IPS-NIHi7 (cell line): ENCODE measurements at regions not wholly inside any gene's neighbourhood (a gene's known extent, or its start where the extent isn't known, plus 50 kb on each side); places are given as distances from the start of the nearest gene placed in this dataset.

Experiments
- DNase-seq: peaks from one replicate; pipeline ENCODE4 v3.0.0; 2012; ENCODE audit warnings: mixed read lengths; ENCODE audit errors: extremely low spot score

DNA sequence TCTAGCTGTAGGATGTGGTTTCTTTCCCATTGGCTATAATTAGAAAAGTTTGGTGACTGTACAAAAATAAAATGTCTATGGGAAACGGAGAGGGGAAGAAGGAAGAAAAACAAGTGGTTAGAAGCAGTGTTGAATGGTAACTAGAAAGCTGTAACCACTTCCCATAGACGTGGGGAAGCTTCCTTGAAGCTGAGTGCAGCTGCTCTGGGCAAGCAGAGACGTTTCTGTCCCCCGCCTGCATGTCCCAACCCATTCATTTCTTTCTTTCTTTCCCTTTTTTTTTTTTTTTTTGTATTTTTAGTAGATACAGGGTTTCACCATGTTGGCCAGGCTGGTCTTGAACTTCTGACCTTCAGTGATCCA, 367.8 kb upstream of the HS6ST1 start:
- DNase-seq: no peak

GRCh38 chr2:128686881-128687555, 368.4 kb upstream of the HS6ST1 start:
- no peak for DNase-seq

DNA sequence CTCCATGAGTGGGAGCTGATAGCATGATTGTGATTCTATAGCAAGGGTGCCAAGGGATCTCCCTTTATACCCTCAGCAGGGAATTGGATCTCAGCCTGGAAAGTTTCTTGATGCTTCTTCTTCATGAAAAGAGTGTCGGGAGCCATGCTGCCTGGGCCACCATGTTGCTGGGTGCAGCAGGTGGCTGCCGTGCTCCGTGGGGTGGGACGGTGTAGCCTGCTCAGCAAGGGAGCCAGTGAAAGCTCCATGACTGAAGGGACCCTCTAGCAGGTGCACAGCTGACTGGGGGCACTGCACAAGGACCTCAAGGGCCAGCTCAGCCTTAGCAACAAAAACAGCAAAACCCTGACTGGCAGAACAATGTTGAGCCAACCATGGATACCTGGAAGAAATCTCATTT, 368.9 kb upstream of the HS6ST1 start:
- no peak for DNase-seq

- no peak for DNase-seq
Observed at GRCh38 chr2:128689971-128690370, 371.3 kb upstream of the HS6ST1 start.

DNA sequence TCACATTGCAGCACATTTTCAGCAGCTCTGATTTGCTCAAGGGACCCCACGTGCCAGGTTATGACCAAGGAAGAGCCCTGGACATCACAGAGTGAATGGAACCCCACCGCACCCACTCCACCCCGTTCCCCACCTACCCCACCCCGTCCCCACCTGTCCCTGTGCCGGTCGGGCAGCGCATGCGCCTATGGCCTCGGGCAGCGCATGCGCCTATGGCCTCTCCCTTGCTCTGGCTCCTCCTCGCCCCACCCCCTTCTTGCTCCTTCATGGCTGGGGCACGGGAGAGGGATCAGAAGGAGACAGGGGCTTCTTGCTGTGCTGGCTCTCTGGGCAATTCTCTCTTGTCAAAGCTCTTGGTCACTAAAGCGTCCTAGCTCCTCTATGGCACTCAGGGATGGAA, 371.8 kb upstream of the HS6ST1 start:
- no peak for DNase-seq

DNA sequence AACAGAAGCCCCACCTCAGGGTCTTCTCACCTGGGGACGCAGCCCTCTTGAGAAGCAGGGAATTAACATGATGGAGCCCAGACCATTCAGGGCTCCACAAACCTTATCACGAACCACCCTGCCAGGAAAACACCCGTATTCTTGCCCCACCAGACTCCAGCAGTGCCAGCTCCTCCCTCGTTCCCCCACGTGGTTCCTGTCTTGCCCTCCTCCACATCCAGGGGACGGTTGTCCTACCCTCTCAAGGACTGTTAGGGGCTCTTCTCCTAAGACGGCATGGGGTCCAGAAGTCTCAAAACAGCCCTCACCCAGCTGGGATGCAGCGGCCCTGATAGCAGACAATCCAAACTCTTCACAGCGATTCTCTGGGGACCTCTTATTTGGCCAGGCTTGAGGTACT, 372.2 kb upstream of the HS6ST1 start:
- DNase-seq: no peak

DNA sequence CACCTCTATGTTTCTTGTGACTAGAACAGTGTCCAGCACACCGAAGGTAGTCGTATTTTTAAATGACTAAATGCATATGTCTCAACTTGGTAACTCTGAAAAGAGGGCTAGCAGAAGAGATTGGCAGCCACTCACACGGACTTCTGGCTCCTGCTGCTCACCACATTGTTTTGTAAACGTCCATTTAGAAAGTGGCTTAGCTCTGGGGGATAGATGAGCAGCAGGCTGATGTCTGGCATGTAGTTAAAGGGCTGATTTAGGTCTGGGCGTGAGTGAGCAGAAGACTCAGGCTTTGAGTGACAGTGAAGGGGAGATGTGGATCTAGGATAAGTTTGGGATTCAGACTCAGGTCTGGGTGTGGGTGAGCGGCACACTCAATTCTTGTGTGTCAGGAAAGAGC, 372.9 kb upstream of the HS6ST1 start:
- peak; percentile 16 for DNase-seq

- no peak for DNase-seq
Observed at GRCh38 chr2:128692895-128693742, 374.5 kb upstream of the HS6ST1 start.

DNA sequence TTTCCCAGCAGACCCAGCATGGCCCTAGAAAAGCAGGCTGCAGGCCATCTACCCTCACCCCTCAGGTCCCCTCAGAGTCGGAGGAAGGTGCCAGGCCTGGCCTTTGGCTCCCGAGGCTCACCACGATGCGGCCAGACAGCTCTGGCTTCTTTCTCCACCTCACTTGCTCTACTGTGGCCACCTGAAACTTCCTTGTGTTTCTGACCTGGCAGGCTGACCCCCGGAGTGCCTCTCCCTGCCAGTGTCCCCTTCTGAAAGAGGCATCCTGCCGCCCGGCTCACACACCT, 375.0 kb upstream of the HS6ST1 start:
- no peak for DNase-seq

GRCh38 chr2:128695646-128696220, 377.1 kb upstream of the HS6ST1 start:
- DNase-seq: no peak

GRCh38 chr2:128696421-128696820, 377.8 kb upstream of the HS6ST1 start:
- DNase-seq: no peak

- DNase-seq: no peak
Observed at GRCh38 chr2:128701418-128701817, 382.8 kb upstream of the HS6ST1 start.

- no peak for DNase-seq
Observed at GRCh38 chr2:128702616-128703015, 383.9 kb upstream of the HS6ST1 start.

- DNase-seq: no peak
Observed at GRCh38 chr2:128708106-128708816, 389.6 kb upstream of the HS6ST1 start.

GRCh38 chr2:128710242-128710641, 391.6 kb upstream of the HS6ST1 start:
- DNase-seq: no peak

- peak; percentile 7 for DNase-seq
Observed at GRCh38 chr2:128710729-128711128, 392.1 kb upstream of the HS6ST1 start.

GRCh38 chr2:128714285-128714684, 395.6 kb upstream of the HS6ST1 start:
- DNase-seq: peak; percentile 5

- DNase-seq: peak; percentile 45
Observed at GRCh38 chr2:128714851-128715312, 396.2 kb upstream of the HS6ST1 start.

DNA sequence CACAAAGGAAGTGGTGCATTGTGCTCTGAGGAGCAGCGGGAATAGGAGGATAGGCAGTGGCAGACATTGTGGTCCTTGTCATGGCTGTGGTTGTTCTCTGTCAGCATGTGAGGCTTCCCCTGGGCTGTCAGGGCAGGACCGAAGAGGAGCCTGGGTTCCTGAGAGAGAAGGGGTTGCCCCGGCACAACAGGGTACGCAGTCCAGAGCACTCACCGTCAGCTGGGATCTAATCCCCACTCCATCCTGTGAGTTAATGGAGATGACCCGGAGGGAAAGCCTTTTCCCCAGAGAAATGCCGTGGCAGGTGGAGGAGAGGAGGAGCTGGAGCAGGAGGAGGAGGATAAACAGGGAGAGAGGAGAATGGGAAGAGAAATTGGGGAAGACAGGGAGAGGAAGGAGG, 396.7 kb upstream of the HS6ST1 start:
- DNase-seq: peak; percentile 7

DNA sequence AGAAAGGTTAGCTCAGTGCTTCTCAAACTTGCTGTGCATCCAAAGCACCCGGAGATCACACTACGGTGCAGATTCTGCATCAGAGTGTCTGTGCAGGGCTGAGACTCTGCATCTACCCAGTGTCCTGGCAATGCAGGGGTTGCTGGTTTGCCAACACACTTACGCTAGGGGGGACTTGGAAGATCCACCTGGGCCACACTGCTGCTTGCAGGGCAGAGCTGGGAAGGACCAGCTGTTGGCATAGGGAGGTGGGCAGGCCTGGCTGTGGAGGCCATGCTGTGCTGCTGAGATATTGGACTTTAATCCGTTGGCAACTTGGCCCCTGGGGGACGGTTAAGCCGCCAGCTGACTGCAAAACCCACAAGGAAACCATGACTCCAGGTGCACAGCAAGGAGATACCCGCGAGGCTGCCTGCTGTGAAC, 397.6 kb upstream of the HS6ST1 start:
- peak; percentile 5 for DNase-seq

- peak; percentile 4 for DNase-seq
Observed at GRCh38 chr2:128717758-128718710, 399.4 kb upstream of the HS6ST1 start.
